HG03442 (cell line): ENCODE measurements at regions not wholly inside any gene's neighbourhood (a gene's known extent, or its start where the extent isn't known, plus 50 kb on each side); places are given as distances from the start of the nearest gene placed in this dataset.

Experiments
- ATAC-seq: cut with Tn5 transposase; IDR thresholded peaks from one replicate; pipeline ENCODE4 v1.9.1; 2021; ENCODE audit warnings: mild to moderate bottlenecking, moderate library complexity; ENCODE audit not compliant: unreplicated experiment

DNA sequence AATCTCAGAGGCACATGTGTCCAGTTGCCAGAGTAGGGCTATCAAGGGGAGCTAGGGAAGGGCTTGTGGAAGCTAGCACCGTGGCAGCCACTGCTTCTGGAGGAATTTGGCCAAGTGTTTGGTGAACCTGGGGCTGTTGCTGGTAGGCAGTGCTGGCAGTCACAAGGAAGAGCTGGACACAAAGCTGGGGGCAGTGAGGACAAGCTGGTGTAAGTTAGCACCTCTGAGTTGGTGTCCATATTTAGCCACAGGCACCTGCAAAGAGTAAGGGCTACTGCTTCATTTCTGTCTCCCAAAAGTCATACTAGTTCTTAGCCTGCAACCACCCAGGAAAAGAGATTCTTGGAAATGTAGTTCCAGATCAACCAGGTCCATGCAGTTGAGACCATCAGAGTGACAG, 359.4 kb downstream of the CSNK1G3 start:
- ATAC-seq = no peak

- ATAC-seq = no peak
Observed at GRCh38 chr5:123868881-123869280, 356.9 kb downstream of the CSNK1G3 start.

DNA sequence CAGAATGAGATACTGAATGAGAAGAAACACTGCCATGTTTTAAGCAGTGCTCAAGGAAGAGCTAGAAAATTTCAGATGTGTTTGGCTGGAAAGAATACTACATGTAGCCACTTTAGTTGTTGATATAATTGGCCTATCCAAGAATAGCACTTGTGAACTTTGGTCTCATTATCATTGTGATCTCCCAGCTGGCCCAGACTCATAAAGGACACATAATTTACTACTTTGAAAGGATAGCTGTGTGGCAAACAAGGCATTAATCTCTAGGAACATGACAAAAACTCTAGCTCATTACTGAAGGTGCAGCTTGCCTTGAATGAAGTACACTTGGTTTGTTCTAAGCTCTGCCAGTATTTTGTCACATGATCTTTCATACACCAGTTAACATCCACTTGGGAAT, 356.3 kb downstream of the CSNK1G3 start:
- no peak for ATAC-seq

DNA sequence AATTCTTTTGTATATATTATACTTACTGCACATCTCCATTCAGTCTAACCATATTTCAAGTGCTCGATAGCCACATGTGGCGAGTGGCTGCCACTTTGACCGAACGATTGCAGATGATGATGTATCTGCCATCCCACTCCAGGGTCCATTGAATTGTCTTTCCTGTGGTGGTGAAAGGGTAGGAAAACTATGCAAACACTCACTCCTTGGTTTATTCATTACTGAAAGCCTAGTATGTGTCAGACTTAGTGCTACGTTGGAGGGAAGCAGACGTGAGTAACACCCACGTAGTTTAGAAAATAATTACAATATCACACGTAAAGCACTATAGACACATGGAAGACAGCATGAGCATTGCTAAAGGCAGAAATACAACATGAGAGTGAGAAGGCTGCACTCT, 353.7 kb downstream of the CSNK1G3 start:
- no peak for ATAC-seq

DNA sequence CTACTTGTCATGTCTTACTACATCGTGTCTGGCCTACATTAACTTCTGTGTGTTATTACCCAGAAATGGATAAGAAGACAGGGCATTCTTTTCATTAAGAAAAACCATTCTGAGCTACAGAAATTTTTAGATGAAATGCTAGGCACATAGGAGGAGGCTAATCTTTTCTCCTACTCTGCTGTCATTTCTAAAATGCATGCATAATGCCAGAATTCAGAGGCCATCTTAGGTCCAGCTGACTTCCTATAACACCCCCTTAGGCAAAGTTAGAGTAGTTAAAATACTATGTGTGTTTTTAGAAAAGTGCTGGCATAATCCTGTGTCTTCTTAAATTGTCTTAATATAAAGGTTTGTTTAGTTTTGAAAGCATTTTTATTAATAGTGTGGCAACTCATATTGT, 352.6 kb downstream of the CSNK1G3 start:
- no peak for ATAC-seq

DNA sequence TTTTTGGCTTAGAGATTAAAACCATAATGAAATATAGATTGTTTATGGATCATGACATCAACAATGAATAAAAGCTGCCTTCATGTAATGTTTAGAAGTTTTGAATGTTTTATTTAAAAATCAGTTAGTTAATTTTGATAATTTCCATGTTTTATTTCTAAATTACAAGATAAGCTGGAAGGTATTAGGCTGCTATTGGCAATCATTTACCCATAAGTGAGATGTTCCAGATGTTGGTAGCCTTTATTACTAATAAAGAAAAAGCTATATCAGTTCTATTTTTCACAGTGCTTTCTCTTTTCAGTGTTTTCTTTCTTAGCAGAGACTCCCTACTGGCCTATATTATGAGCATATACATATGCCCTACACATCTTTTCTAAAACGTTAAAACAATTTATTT, 347.0 kb downstream of the CSNK1G3 start:
- ATAC-seq = no peak

GRCh38 chr5:123856766-123857165, 344.8 kb downstream of the CSNK1G3 start:
- no peak for ATAC-seq

DNA sequence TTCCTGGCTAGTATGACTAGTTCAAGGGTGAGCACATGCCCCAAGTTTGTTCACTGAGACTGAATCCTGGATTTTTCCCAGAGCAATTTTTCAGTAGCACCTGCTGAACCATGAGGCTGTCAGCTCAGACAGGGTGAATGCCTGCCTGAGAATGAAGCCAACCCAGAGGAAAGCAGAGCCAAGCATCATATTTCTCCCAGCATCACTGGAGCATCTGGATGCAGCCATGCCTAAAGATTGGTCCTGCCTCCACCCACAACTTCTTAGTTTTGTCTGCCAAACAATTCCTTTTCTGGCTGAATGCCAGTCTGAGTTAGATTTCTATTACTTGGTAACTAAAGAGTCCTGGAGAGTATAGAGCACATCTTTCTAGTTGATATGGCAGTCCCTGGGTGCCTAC, 343.6 kb downstream of the CSNK1G3 start:
- ATAC-seq = no peak

DNA sequence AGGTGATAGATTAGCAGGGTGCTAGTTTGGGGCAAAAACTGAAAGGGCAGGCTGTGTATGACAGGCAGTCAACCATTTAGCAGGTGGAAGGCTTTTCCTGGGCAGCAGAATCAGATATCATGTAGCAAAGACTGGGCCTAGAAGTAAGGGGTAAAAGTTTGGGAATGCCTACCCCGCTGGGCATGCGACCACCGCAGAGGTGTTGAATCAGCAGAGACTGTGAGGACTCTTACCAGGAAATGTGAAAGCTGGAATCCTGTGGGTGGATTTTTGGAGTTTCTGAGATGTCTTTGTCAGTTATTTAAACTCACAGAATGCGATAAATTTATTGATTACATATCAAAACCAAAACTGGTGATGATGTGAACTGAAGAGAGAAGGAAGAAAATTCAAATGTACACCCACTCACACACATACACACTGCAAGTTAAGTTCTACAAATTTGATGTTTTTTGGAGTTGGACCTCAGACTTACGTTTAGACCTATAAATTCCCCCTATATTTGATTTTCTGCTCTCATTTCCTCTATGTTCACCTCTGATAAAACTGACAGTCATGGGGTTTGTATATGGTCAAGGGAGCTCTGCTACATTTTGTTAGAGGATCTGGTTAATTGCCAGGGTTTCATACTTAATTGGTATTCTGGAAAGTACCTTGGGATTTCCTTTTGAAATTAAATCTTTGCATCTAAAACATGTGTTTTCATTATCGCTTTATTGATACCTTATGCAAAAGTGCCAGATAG, 333.6 kb downstream of the CSNK1G3 start:
- peak; percentile 33 for ATAC-seq

- peak; percentile 57 for ATAC-seq
Observed at GRCh38 chr5:123844873-123845272, 332.9 kb downstream of the CSNK1G3 start.

DNA sequence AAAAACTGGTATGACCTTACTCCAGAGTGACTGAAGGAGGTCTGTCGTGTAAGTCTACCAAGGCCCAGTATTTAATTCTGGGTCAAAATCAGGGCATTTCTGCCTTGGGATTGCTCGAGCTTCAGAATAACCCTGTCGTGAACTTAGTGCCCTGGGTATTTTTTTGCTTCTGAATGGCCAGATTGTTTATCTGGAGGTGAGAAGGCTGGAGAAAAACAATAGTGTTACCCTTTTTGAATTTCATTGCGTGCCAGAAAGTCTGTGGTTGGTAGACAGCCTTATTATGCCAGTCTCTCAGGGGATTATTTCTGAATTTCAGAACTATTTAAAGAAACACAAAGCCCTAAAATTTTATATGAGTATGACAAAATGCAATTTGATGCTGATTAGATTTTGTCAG, 323.4 kb downstream of the CSNK1G3 start:
- ATAC-seq = no peak

- no peak for ATAC-seq
Observed at GRCh38 chr5:123830575-123830974, 318.6 kb downstream of the CSNK1G3 start.

DNA sequence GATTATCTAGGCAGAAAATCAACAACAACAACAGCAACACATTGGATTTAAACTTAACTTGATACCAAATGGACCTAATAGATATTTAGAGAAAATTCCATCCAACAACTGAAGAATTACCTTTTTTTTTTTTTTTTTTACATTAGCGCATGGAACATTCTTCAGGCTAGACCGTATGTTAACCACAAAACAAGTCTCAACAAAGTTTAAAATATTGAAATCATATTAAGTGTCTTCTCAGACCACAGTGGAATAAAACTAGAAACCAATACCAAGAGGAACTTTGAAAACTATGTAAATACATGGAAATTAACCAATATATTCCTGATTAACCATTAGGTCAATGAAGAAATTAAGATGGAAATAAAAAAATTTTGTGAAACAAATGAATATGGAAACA, 315.8 kb downstream of the CSNK1G3 start:
- no peak for ATAC-seq

- ATAC-seq = no peak
Observed at GRCh38 chr5:123819833-123820232, 307.9 kb downstream of the CSNK1G3 start.

- no peak for ATAC-seq
Observed at GRCh38 chr5:123819386-123819785, 307.4 kb downstream of the CSNK1G3 start.

DNA sequence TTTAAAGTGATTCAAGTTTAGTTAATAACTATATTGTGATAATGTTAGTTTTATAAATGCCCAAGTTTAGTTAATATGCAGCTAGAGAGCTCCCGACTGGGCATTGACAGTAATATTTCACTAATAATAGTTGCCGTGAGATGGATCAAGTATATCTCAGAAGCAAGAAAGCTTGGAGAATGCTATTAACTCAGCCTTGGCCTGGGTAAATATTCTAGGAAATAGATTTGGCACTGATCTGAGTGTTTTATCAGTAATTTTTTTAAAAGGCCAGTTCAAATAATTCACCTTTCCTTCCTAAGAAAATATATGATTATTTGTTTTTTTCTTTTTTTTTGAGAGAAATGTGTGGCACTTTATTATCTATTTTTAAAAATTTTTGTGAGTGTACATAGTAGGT, 305.3 kb downstream of the CSNK1G3 start:
- ATAC-seq = no peak

DNA sequence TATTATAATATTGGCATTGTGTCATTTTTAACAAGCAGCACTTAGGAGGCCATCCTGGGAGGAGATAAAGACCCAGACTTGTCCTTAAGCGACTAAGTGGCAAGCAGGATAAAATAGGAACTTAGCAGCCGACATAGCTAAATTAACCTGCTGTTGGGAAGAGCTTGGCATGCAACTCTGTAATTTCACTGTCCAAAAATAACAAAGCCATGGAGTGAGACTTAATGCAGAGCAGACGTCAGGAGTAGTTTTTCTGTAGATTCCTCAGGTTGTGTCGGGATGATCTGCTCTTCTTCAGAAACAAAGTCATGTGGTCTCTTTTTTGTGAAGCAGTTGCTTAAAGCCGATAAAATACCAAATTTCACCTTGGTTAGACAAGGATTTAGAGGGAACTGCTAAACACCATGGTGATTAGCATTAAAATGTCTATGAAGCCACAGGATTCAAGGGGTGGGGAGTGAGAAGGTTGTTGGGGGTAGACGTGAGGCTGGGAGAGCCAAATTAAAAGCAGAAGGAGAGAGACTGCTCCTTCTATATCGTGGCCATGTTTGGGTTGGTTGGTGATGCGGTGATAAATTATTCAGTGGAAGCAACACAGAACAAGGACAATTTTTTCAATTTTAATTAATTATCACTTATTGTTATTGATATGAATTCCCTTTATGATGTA, 303.0 kb downstream of the CSNK1G3 start:
- ATAC-seq = no peak

DNA sequence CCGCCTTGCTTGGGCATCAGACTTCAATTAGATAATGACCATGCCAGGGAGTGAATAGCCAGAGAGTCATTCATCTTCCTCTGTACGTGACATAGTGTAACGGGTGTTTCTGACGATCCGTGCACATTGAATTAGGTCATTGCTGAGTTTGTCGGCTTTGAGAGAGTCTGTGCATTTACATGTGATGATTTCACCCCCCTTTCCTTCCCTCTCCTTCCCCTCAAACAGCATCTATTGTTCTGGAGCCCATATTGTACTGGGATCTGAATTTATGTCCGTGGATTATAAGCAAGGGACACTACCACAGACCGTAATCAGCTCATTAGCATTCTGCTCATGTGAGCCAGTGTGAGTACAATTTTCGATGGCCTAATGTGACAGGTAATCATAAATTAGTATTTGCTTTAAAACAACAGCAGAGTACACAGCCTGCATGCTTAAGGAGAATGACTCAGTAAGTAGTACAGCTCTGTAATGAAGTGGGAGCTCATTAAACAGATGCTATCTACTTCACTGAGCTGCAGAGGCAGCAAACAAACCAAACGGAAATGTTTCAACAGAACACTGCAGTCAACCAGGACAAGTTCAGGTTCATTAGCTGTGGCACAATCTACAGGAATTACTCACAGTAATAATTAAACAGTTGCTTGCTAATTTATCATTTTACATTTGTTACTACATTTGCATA, 302.1 kb downstream of the CSNK1G3 start:
- no peak for ATAC-seq

DNA sequence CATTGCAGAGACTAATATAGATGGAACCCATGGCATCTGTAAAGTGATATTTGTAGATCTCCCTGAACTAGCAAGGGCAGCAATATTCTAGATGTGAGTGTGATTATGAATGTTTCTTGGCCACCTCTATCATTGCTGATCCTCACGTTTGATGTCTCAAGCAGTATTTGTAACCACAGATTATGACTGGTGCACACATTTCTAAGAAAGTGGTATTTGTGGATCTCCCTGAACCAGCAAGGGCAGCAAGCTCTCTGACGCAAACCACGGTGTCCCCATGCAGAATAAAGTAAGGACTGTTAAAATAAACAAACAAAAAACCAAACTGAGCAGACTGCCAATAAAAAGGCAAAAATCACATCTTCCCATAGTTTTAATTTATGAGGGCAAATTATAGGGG, 301.3 kb downstream of the CSNK1G3 start:
- ATAC-seq = no peak

DNA sequence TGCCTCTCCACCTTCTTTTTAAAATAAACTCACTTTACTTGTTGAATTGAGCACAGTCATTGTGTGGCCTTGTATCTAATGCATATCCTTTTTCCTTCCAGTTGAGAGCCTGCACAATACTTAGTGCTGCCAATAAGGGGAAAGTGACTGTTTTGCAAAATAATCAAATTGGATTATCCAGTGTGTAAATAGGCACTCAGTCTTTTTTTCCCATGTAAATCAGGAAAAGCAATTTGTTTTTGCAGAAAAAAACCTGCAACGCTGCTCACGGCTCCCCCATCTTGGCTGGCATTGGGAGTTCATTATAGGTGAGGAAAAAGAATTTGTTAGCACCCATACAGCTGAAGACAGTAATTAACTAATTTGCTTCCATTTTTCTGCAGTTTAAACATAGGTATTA, 299.9 kb downstream of the CSNK1G3 start:
- no peak for ATAC-seq

GRCh38 chr5:123810746-123811340, 298.9 kb downstream of the CSNK1G3 start:
- ATAC-seq = no peak

DNA sequence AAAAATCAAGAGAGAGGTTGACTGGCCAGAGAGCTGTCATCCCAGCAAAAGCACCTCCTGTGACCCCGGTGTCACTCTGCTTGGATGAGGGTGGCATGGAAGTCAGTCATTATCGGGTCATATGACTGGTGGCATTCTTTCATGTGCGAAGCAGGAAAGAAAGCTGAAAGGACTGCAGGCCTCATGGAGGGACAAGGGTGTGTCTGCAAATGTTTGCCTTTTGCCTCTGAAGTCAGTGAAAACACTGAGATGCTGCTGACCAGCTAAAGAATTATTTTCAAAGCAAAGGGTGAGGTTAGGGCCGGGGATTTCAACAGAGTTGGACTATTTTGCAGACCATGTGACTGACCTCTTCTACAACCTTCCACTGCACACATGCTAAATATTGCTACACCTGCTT, 298.3 kb downstream of the CSNK1G3 start:
- no peak for ATAC-seq
